HUDEP-2 (cell line): ENCODE measurements at regions not wholly inside any gene's neighbourhood (a gene's known extent, or its start where the extent isn't known, plus 50 kb on each side); places are given as distances from the start of the nearest gene placed in this dataset.
"Not testable (repeated sequence)": the region's sequence is repeated elsewhere in the genome, so short reads cannot be mapped to it uniquely, and the experiment has no call there.

Experiments
- DNase-seq, 76 experiments: peaks; one replicate each; lab custom pipeline; 2025; ENCODE audit not compliant: unreplicated experiment in 76 of 76; lab: John Stamatoyannopoulos, UW

- DNase-seq = no peak
These were observed 167.8 kb upstream of the GK2 start for GRCh38 chr4:79575709-79576428.

- DNase-seq = no peak
These were observed 166.9 kb upstream of the GK2 start for GRCh38 chr4:79574741-79575451.

DNA sequence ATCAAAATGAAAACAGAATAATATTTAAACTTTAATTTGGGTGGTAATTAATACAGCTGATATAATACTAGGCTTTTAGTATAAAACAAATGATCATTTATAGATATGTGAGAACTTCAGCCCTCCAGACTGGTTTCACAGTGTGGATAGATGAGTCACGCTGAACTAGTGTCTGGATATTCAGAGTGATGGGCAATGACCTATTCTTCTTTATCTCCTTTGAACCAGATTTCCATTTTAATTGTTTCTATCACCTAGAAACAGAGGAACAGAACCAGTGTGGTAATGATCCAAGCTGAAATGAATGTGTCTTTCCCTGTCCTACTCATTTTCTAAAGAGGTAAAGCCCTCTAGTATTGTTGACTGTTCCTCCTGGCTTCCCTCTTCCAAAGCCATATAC lies 155.2 kb upstream of the GK2 start:
- DNase-seq = peak in 4 of 76 experiments; percentile 2 to 14 (median 6)

DNA sequence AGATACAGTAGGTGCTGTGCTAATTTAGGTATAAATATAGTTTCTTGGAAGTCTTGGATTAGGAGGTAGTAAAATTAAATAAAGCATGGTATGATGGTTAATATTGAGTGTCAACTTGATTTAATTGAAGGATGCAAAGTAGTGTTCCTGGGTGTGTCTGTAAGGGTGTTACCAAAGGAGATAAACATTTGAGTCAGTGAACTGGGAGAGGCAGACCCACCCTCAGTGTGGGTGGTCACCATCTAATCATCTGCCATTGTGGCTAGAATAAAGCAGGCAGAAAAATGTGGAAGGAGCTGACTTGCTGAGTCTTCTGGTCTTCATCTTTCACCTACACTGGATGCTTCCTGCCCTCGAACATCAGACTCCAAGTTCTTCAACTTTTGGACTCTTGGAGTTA lies 153.7 kb upstream of the GK2 start:
- peak in 32 of 76 experiments; percentile 0 to 52 (median 12) for DNase-seq

DNA sequence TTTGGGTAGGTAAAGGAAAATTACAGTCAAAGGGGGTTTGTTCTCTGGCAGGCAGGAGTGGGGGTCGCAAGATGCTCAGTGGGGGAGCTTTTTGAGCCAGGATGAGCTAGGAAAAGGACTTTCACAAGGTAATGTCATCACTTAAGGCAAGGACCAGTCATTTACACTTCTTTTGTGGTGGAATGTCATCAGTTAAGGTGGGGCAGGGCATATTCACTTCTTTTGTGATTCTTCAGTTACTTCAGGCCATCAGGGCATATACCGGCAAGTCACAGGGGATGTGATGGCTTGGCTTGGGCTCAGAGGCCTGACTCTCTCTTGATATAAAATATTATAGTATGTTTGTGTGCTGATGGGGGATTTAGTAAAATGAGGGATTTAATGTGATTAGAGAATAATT lies 151.4 kb upstream of the GK2 start:
- DNase-seq = not testable (repeated sequence)

DNA sequence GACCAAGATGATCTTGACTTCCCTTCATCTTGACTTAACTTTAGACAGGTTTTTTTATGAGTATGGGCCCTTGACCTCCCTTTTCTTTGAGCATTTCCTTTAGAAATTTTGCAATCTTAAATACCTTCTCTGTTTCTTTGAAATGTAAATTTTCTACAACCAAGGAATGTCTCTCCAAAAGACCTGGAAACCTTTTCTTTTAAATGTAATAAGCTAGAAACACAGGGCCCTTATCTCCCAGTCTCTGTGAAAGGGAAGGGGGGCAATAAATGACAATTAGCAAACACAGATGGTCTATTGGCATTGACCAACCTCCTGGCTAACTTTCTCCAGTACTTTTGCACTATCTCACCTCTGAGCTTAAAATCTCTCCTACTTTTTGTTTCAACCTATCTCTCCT lies 144.3 kb upstream of the GK2 start:
- DNase-seq = no peak

- no peak for DNase-seq
These were observed 143.5 kb upstream of the GK2 start for GRCh38 chr4:79551555-79551954.

DNA sequence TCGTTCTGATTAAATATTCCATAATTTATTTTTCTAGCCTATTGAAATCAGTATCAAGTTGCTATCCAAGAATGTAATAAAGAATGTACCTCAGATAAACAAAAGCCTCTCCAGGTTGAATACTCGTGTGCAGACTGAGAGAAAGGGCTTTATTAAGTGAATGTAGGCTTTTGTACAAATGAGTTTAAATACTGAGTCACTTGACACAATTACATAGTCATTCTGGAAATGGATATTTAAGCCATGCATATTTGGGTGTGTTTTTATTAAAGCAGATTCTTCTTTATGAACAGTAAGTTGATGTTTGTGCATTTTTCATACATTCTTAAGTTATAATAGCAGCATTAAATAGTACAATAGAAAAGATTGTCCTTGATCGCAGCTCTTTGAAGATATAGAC lies 139.8 kb upstream of the GK2 start:
- DNase-seq = no peak

GRCh38 chr4:79545292-79545691 lies 137.3 kb upstream of the GK2 start:
- peak in 15 of 76 experiments; percentile 0 to 30 (median 12) for DNase-seq

DNA sequence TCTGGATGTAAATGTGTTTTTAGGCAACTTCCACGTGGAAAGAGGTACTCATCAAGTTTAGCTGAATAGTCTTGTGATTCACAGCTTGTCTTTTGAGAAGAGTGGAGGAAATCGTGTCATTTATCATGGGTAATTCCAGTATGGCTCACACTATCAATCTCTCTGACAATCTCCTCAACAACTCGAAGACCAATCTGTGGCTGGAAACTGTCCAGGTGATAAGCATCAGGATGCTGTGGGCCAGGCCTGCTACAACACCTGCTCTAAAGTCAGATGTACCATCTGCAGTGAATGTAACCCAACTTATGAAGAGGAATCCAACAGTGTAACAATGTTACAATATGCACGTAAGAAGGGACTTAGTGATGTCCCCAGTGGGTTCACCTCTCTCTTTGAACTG lies 132.1 kb upstream of the GK2 start:
- DNase-seq = no peak

DNA sequence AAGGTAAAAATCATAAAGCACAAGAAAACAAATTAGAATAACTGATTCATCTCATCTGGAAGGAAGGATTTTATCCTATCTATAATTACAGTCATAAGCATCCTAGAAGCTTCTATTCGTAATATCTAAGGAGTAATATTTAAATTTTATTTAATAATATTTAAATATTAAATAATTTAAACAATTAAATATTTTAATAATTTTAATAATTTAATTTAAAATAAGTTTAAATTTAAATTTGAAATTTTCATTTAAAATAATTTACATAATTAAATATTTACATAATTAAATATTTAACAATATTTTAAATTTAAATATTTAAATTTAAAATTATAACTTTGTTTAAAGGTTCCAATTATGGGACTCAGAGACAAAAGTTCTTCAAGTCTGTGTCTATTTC lies 127.5 kb upstream of the GK2 start:
- DNase-seq = no peak

- DNase-seq = no peak
These were observed 120.2 kb upstream of the GK2 start for GRCh38 chr4:79528241-79528706.

DNA sequence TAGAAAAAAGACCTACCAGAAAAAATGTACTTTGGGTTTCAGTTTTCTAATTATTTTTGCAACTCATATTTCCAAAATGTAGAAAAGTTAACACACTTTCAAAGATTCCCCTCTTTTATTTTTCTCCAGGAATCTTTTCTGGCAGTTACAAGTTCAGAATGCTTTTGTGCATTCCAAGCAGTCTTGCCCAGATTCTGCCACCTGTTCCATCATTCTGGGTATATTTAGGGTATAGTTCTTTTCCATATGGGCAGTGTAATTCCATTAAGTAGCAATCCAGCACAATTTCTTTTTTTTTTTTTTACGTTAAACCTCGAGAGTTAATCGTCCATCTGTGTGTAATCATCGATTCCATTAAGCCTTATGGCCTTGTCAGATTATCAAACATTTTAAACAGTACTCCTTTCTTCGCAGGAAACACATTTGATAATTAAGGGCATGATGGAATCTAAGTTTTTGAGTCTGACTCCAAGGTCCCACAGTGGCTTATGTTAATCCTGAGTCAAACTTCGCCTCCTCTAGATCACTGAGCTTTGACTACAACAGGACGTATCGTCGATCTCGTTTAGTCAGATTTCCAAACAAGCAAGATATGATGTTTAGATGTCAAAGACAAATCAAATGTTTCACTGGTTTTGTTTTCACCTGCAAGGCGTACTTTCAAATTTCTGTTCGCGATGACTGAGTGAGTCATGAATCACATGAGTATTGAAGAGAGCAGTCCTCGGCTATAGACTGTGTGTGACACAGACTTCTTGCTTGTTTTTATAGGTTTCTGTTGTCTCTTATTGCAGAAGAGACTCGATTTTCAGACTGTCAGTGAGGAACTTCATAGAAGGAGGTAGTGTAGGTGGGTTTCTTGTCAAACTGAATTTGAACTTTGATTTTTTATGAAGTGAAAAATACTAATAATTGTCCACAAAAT lies 118.9 kb upstream of the GK2 start:
- DNase-seq = no peak

DNA sequence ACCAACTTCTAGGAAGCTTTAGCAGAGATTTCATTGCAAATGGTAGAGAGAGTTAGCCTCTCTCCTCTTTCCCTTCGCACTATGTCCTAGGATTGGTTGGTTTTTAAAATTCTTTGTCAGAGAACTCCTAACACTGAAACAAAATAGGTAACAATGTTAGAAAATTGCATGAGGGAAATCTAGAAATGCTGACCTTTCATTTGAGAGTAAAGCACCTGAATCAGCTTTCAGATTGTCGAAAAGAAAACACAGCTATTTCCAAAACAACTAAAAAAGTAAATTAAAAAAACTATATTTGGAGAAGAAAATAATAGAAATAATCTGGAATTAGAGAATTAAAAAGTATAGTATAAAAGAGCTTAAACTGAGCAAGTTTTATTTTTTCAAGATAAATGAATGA lies 108.1 kb upstream of the GK2 start:
- DNase-seq = no peak

DNA sequence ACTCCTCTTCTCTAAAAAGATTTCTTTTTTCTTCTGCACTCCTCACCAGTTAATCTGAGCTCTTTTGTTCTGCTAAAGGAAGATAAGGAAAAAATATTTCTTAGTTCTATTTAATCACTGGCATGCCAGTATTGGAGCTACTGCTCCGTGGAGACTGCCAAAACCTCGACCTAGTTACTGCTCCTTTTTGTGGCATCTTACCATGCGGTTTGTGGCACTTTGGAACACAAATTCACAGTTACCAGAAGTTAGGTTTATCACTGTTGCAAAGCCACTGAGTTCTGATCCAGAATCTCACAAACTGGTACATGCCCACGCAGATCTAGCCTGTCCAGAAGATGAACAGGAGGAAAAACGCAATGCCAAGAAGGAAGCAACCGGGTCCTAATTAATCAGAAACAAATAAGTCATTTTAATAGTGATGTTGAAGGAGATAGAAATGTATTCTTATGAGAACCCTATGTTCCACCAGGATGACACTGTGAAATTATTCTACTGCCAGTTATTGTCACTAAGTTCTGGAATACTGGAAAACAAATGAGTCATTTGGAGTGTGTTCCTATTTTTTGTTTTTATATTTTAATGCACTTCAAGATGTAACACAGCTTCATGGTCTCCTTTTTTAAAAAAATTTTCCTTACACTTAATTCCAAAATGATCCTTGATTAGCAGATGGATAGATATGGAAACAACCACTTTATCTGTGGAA lies 106.7 kb upstream of the GK2 start:
- DNase-seq = no peak

DNA sequence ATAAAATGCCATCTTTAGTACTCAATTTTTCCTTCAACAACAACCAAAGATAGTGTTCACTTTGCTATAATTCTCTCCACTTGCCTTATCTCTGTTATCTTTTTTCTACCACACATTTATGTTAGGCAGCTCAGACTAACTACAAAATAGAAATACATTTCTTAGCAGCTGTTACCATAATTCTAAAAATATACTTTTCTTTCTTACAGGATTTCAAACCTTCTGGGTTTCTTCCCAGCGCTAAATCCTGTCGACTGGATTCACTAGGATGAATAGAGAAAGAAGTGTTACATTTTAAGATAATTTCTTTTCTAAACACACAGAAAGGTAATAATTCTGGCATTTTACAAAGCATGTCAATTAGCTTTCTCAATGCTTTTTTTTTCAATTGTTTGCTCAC lies 105.5 kb upstream of the GK2 start:
- DNase-seq = no peak

GRCh38 chr4:79512363-79512762 lies 104.3 kb upstream of the GK2 start:
- DNase-seq = no peak

DNA sequence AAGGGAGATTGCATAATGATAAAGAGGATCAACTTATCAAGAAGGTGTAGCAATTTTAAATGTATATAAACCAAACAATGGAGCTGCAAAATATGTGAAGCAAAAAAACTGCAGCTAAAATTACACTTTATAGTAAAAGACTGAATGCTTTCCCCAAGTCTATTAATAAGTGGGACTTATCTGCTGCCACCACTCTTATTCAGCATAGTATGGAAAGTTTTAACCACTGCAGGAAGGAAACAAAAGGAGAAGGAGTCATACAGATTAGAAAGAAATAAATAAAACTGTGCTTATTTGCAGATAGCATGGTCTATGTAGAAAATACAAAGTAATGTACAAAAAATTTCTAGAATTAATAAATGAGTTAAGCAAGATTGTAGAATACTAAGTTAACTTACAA lies 94.1 kb upstream of the GK2 start:
- DNase-seq = no peak

DNA sequence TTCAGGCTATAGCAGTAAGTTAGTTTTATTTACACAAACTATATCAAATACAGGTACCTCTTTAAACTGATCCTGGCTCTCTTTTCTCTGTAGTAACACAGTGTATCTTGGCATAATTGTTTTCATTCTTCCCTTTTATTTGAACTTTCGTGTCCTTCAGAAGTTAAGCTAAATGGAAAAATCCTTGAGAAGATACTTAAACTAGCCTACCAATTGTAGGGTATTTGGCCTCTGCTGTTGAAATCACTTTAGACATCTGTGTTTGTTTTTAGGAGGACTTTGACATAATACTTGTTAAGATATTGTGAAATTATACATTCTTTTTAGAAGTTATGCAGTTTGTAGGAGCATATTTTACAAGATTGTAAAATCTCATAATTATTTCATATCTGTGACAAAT lies 90.3 kb upstream of the GK2 start:
- no peak for DNase-seq

DNA sequence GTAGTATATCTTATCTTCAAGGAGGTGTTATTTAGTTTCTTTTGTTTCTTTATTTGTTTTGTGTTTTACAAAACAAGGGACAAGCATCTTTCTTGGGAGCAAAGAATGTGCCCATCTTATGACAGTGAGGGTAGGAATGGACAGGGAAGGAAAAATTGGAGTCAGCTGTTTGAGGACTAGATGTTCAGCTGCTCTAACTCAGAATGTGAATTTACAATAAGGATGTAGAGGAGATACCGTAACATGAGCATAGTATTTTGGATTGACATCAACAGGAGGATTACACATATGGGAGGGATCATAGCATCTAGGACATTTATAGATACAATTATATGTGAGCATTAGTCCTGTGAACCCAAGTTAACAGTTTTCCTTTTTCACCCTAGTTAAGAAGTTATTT lies 89.0 kb upstream of the GK2 start:
- no peak for DNase-seq

GRCh38 chr4:79495447-79495846 lies 87.4 kb upstream of the GK2 start:
- no peak for DNase-seq
